Esophagus squamous epithelium (tissue), 4 donors: ENCODE measurements at regions not wholly inside any gene's neighbourhood (a gene's known extent, or its start where the extent isn't known, plus 50 kb on each side); places are given as distances from the start of the nearest gene placed in this dataset.

ENCODE experiments used
- POLR2A ChIP-seq, 4 donors: fragments of 450-650 bp; IDR thresholded peaks; one replicate each; pipeline ENCODE4 v1.6.1; 2017; ENCODE audit warnings: antibody characterized with exemption in 4 of 4, mild to moderate bottlenecking in 4 of 4, moderate library complexity in 3 of 4
- TF ChIP-seq, protein P1 (sequence below), 6 experiments: fragments of 450-650 bp in 4 of 6; fragments of 200-600 bp in 2 of 6; sonication (generic) in 2 of 6; IDR thresholded peaks; one replicate each; pipeline ENCODE4 v1.5.1; 2016 to 2019; ENCODE audit warnings: antibody characterized with exemption in 6 of 6, mild to moderate bottlenecking in 4 of 6, moderate library complexity in 4 of 6

DNA sequence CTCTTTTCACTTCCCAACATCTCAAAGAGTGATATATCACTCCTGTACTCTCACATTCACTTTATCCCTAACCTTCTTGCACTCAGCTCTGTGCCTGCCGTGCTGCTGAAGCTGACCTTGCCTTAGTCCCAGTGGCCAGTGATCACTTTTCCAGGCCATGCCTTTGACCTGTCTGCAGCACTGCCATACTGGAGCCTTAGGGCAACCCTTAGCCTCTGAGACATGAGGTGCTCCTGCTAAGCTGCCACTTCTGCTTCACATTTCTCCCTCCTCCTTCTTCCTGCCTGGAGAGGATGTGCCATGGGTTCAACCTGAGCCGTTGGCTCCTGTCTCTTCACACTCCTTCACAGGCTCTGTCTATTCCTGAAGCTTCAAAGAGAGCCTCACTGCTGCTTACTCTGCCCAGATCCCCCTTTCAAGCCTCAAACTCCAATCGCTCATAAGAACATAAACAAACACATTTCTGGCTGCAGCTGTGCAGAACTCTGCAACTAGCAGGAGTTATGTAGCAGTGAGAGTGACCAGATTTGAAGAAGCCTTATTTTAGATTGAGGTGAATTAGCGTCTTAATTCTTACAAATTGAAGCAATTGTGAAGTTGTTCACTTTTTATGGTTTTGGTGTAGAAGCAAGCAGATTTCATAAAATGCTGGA lies 716.2 kb upstream of the FANCL start:
- TF ChIP-seq, protein P1, sequence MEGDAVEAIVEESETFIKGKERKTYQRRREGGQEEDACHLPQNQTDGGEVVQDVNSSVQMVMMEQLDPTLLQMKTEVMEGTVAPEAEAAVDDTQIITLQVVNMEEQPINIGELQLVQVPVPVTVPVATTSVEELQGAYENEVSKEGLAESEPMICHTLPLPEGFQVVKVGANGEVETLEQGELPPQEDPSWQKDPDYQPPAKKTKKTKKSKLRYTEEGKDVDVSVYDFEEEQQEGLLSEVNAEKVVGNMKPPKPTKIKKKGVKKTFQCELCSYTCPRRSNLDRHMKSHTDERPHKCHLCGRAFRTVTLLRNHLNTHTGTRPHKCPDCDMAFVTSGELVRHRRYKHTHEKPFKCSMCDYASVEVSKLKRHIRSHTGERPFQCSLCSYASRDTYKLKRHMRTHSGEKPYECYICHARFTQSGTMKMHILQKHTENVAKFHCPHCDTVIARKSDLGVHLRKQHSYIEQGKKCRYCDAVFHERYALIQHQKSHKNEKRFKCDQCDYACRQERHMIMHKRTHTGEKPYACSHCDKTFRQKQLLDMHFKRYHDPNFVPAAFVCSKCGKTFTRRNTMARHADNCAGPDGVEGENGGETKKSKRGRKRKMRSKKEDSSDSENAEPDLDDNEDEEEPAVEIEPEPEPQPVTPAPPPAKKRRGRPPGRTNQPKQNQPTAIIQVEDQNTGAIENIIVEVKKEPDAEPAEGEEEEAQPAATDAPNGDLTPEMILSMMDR (IDR thresholded peaks at IDR 0.05), result no peak
- no peak for TF ChIP-seq POLR2A (IDR thresholded peaks at IDR 0.05)
